ENCODE measurements at regions not wholly inside any gene's neighbourhood (a gene's known extent, or its start where the extent isn't known, plus 50 kb on each side); places are given as distances from the start of the nearest gene placed in this dataset.

DNA sequence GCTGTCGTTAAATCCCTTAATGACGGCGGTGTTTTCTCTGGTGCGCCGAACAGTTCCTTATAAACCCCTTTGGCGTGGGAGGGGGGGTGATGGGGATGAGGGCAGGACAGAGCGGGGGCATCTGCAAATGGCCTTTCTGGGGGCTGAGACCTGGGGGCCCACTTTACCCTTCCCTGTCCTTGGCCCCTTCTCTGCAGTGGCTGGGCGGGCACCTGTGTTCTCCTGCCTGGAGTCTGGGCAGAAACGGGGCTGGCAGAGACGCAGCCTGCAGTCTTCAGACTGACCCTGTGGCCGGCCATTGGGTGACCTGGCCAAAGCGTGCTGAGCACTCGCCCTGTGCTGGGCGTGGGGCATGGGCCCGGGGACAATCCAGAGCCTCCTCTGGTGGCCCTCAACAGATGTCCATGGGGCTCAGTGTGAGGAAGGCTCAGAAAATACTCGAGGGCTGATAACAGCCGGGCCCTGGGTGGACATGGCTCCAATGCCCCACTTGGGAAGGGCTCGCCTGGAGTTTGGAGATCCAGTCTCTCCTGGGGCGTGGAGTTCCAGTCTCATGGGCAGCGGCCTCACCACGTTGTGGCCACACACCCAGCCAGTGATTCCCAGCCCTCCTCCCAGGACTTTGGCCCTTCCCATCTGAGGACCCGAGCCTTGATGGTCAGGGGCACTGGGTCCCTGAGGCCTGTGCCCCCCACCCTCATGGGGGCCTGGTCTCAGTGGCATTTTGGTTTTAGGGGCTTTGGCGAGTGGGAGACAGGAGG is 50.8 kb upstream of the ACTRT2 start:
- no peak for TF ChIP-seq CTCF (IDR thresholded peaks at IDR 0.05)
- no peak for TF ChIP-seq POLR2A (IDR thresholded peaks at IDR 0.05)

Measured in body of pancreas (tissue), 4 donors.